B cell (primary cell): ENCODE measurements at regions not wholly inside any gene's neighbourhood (a gene's known extent, or its start where the extent isn't known, plus 50 kb on each side); places are given as distances from the start of the nearest gene placed in this dataset.

Experiments used
- ATAC-seq: fragments of 200-7000 bp; cut with Tn5 transposase; one replicate; pipeline ENCODE4 v1.10.0; 2021; ENCODE audit warnings: low read depth, mild to moderate bottlenecking, moderate number of reproducible peaks, moderate library complexity
- CTCF ChIA-PET: fragments of 350-600 bp; sonication (Branson Sonifier 250); formaldehyde crosslinking; loops from one replicate; lab custom pipeline; 2021; ENCODE audit warnings: antibody characterized with exemption, inconsistent platforms; lab: Charles Lee
- POLR2A ChIA-PET: fragments of 350-600 bp; sonication (Branson Sonifier 250); formaldehyde crosslinking; loops from one replicate; lab custom pipeline; 2021; ENCODE audit warnings: antibody characterized with exemption; lab: Charles Lee
- DNase-seq: peaks from one replicate; pipeline ENCODE4 v3.0.0; 2013
- H2AFZ ChIP-seq: 2 replicates; pipeline ENCODE4 v1.6.1; 2012; ENCODE audit warnings: mild to moderate bottlenecking, low read depth, low read length; ENCODE audit not compliant: insufficient read depth, poor library complexity, severe bottlenecking
- H3K27ac ChIP-seq, 2 donors: 1 replicate in 1 of 2; 2 replicates in 1 of 2; pipeline ENCODE4 v1.5.1; 2012 to 2013; ENCODE audit warnings: low read length in 2 of 2, mild to moderate bottlenecking in 2 of 2, moderate library complexity in 1 of 2
- H3K27me3 ChIP-seq, 4 experiments: fragments of 200-600 bp in 1 of 4; sonication (generic) in 1 of 4; replicated peaks in 1 of 4; 1 replicate in 2 of 4; 2 replicates in 2 of 4; pipeline versions ENCODE4 v1.6.1 to v1.7.0; 2013 to 2016; ENCODE audit warnings: low read length in 3 of 4, mild to moderate bottlenecking in 2 of 4, mixed read lengths in 1 of 4, moderate library complexity in 1 of 4; ENCODE audit not compliant: insufficient read depth in 4 of 4, control insufficient read depth in 3 of 4; ENCODE audit errors: control extremely low read depth in 1 of 4
- H3K36me3 ChIP-seq, 2 experiments: replicated peaks in 1 of 2; 1 replicate in 1 of 2; 2 replicates in 1 of 2; pipeline versions ENCODE4 v1.6.1 to v1.7.1; 2013; ENCODE audit warnings: low read length in 1 of 2; ENCODE audit not compliant: insufficient read depth in 2 of 2, control insufficient read depth in 1 of 2; ENCODE audit errors: control extremely low read depth in 1 of 2, extremely low read depth in 1 of 2
- H3K4me1 ChIP-seq, 2 donors: fragments of 200-600 bp in 1 of 2; sonication (generic) in 1 of 2; 1 replicate in 1 of 2; 2 replicates in 1 of 2; pipeline versions ENCODE4 v1.5.1 to v1.6.1; 2013 to 2017; ENCODE audit warnings: low read length in 2 of 2; ENCODE audit not compliant: control insufficient read depth in 2 of 2, insufficient read depth in 2 of 2
- H3K4me2 ChIP-seq: replicated peaks from 2 replicates; pipeline ENCODE3; 2012; ENCODE audit warnings: mild to moderate bottlenecking, low read depth, low read length; ENCODE audit not compliant: poor library complexity, severe bottlenecking
- H3K4me3 ChIP-seq, 5 experiments: fragments of 200-600 bp in 1 of 5; sonication (generic) in 1 of 5; 1 replicate in 3 of 5; 2 replicates in 2 of 5; pipeline versions ENCODE4 v1.5.1 to v1.7.0; 2011 to 2016; ENCODE audit warnings: low read length in 4 of 5, mild to moderate bottlenecking in 4 of 5, low read depth in 2 of 5, control low read depth in 1 of 5, moderate library complexity in 1 of 5; ENCODE audit not compliant: insufficient read depth in 1 of 5; ENCODE audit errors: control extremely low read depth in 1 of 5, extremely low read depth in 1 of 5
- H3K79me2 ChIP-seq: fragments of 200-600 bp; sonication (generic); one replicate; pipeline ENCODE4 v1.6.0; 2016; ENCODE audit warnings: low read length; ENCODE audit not compliant: control insufficient read depth, insufficient read depth
- H3K9ac ChIP-seq: fragments of 200-600 bp; sonication (generic); 2 replicates; pipeline ENCODE4 v1.6.1; 2017; ENCODE audit warnings: mild to moderate bottlenecking, low read length, moderate library complexity
- H3K9me3 ChIP-seq, 3 donors: one replicate each; pipeline versions ENCODE4 v1.6.1 to v1.7.1; 2013; ENCODE audit warnings: low read length in 2 of 3; ENCODE audit not compliant: control insufficient read depth in 2 of 3, insufficient read depth in 1 of 3; ENCODE audit errors: control extremely low read depth in 1 of 3
- H4K20me1 ChIP-seq: 2 replicates; pipeline ENCODE4 v1.6.0; 2012; ENCODE audit warnings: mild to moderate bottlenecking, low read length; ENCODE audit not compliant: insufficient read depth, control insufficient read depth, poor library complexity, severe bottlenecking
- H3K27ac Mint-ChIP-seq: one replicate; pipeline ENCODE4 v1.8.0; 2021; ENCODE audit warnings: mixed read lengths
- H3K27me3 Mint-ChIP-seq: one replicate; pipeline ENCODE4 v1.8.0; 2021; ENCODE audit warnings: mixed read lengths
- H3K4me1 Mint-ChIP-seq: one replicate; pipeline ENCODE4 v1.8.0; 2021; ENCODE audit warnings: mixed read lengths
- H3K4me3 Mint-ChIP-seq: one replicate; pipeline ENCODE4 v1.8.0; 2021; ENCODE audit warnings: mixed read lengths
- H3K9me3 Mint-ChIP-seq: one replicate; pipeline ENCODE4 v1.8.0; 2022; ENCODE audit warnings: mixed read lengths; ENCODE audit not compliant: insufficient read depth
- EZH2 ChIP-seq: IDR thresholded peaks from 2 replicates; pipeline ENCODE4 v1.6.1; 2012; ENCODE audit warnings: borderline replicate concordance, low read depth, mild to moderate bottlenecking, moderate library complexity, low read length; ENCODE audit not compliant: insufficient read depth, poor library complexity, severe bottlenecking
- WGBS: methylation state at CpG from one replicate; pipeline ENCODE4 v1.1.5; 2013; ENCODE audit warnings: missing lambda C conversion rate; ENCODE audit not compliant: insufficient coverage; 5-methylcytosine and 5-hydroxymethylcytosine counted together
- intact Hi-C: fragments of 100-400 bp; cut with micrococcal nuclease; formaldehyde crosslinking; loops from one replicate; pipeline ENCODE4 v1.10.0; 2022
- TF ChIP-seq, protein P1 (sequence below): fragments of 200-600 bp; IDR thresholded peaks from one replicate; pipeline ENCODE4 v1.8.0; 2022; ENCODE audit warnings: antibody characterized with exemption, mild to moderate bottlenecking

DNA sequence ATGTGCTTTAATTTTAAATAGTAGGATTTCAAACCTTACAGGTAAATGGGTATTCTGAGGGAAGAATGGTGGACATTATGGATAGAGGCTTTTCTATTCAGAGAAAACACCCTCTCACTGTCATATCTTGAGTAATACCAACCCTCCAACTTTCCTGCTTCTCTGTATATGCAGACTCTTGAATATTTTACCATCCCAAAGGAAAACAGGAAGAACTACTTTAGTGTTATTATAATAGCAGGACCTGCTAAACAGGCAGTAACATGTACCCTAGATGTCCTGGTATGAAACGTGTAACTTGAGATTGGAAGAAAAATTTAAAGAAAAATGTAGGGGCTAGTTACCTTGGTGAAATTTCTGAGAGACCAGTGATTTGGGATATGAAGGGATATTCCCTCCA is 82.9 kb upstream of the TRHDE start:
- Mint-ChIP-seq H3K4me1 (no peaks in the 10 kb centered on the region), H3K9me3 (no peaks in the 10 kb centered on the region), H3K27me3 (no peaks in the 10 kb centered on the region), H3K27ac (no peak overlapping the region), H3K4me3 (no peak overlapping the region)
- Histone ChIP-seq H3K4me3 (no peak overlapping the region), H3K4me2 (no peak overlapping the region), H3K9ac (no peak overlapping the region), H2AFZ (no peak overlapping the region), H3K27me3 (no peaks in the 10 kb centered on the region), H3K4me1 (no peaks in the 10 kb centered on the region), H3K79me2 (no peaks in the 10 kb centered on the region), H4K20me1 (no peaks in the 10 kb centered on the region), H3K27ac (no peak overlapping the region), H3K36me3 (no peaks in the 10 kb centered on the region), H3K9me3 (peaks cover 0 to 3% (median 0%) of the 10 kb centered on the region in 3 donors)
- no peak for TF ChIP-seq EZH2
- TF ChIP-seq, protein P1, sequence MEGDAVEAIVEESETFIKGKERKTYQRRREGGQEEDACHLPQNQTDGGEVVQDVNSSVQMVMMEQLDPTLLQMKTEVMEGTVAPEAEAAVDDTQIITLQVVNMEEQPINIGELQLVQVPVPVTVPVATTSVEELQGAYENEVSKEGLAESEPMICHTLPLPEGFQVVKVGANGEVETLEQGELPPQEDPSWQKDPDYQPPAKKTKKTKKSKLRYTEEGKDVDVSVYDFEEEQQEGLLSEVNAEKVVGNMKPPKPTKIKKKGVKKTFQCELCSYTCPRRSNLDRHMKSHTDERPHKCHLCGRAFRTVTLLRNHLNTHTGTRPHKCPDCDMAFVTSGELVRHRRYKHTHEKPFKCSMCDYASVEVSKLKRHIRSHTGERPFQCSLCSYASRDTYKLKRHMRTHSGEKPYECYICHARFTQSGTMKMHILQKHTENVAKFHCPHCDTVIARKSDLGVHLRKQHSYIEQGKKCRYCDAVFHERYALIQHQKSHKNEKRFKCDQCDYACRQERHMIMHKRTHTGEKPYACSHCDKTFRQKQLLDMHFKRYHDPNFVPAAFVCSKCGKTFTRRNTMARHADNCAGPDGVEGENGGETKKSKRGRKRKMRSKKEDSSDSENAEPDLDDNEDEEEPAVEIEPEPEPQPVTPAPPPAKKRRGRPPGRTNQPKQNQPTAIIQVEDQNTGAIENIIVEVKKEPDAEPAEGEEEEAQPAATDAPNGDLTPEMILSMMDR = no peak
- DNase-seq (no peak), ATAC-seq (no peak)
- CTCF ChIA-PET = no interaction called here
- 75% methylated on average over 1 of the region's 1 CpG for WGBS
- intact Hi-C loops = no loop called here
- POLR2A ChIA-PET = no interaction called here

DNA sequence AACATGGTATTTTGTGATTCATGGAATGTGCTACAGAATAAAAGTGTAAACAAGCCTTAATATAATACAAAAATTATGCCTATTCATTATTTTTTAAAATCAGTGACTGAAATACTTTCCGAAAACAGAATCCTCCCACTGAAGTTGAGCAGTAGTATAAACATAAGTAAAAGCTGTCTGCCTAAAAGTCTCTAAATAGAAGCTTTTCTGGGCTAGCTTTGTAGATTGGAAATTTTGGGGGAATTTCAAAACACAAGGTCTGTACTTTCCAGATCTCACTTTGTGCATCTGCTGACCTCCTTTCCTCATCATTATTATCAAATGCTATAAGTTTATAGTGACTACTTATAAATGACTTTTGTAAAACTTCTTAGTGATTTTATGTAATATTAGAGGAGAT is 80.4 kb upstream of the TRHDE start:
- Histone ChIP-seq H2AFZ (no peak overlapping the region), H3K4me2 (no peak overlapping the region), H3K9ac (no peak overlapping the region), H3K36me3 (no peaks in the 10 kb centered on the region), H3K4me1 (no peaks in the 10 kb centered on the region), H3K4me3 (no peak overlapping the region), H3K27me3 (no peaks in the 10 kb centered on the region), H4K20me1 (no peaks in the 10 kb centered on the region), H3K79me2 (no peaks in the 10 kb centered on the region), H3K27ac (no peak overlapping the region), H3K9me3 (no peaks in the 10 kb centered on the region)
- intact Hi-C loops = no loop called here
- ATAC-seq (no peak), DNase-seq (no peak)
- Mint-ChIP-seq H3K4me1 (no peaks in the 10 kb centered on the region), H3K9me3 (no peaks in the 10 kb centered on the region), H3K27ac (no peak overlapping the region), H3K27me3 (no peaks in the 10 kb centered on the region), H3K4me3 (no peak overlapping the region)
- CTCF ChIA-PET = no interaction called here
- POLR2A ChIA-PET = no interaction called here
- TF ChIP-seq, protein P1 = no peak
- TF ChIP-seq EZH2 = no peak
- no CpG with 5 or more reads among the region's 1 CpG for WGBS
